ENCODE measurements at regions not wholly inside any gene's neighbourhood (a gene's known extent, or its start where the extent isn't known, plus 50 kb on each side); places are given as distances from the start of the nearest gene placed in this dataset.
"Not testable (repeated sequence)": the region's sequence is repeated elsewhere in the genome, so short reads cannot be mapped to it uniquely, and the experiment has no call there.

DNA sequence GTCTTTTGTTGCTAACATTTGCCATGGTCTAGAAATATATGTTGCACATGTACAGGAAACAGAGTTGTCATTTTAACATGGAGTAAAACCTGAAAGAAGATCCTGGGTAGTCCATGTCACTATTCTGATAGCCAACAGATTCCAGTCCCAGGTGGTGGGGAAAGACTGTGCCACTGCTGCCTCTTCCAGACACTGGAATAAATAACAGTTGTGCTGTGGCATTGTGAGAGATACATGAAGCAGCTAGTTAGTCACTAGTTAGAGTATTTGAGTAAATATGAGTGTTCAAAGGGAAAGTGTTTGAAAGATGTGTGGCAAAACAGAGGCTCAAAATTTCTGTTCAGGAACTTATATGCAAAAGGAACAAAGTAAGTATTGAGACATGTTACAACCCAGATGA is 1408.3 kb downstream of the EFNA5 start:
- no peaks in the 10 kb centered on the region for H3K36me3 Mint-ChIP-seq
- Histone ChIP-seq H3K36me3 (ENCODE audit: control insufficient read depth, insufficient read depth, low read length) (no peaks in the 10 kb centered on the region), H3K4me3 (ENCODE audit: low read length) (no peak overlapping the region), H3K4me1 (ENCODE audit: control insufficient read depth, insufficient read depth, low read length) (no peaks in the 10 kb centered on the region), H3K9me3 (ENCODE audit: control insufficient read depth, insufficient read depth, low read length) (no peaks in the 10 kb centered on the region), H3K27me3 (ENCODE audit: control insufficient read depth, insufficient read depth, low read length) (no peaks in the 10 kb centered on the region), H3K27ac (ENCODE audit: low read length) (no peak overlapping the region)
- no peak overlapping the region for H3K4me3 Mint-ChIP-seq
- ATAC-seq (no peak), DNase-seq (no peak)
- H3K27me3 Mint-ChIP-seq (ENCODE audit: low read depth in 2 of 2): no peaks in the 10 kb centered on the region
- H3K4me1 Mint-ChIP-seq: no peaks in the 10 kb centered on the region
- intact Hi-C loops (cut with micrococcal nuclease): loop anchor here (10.0 kb wide), 1 partner anchor 1412 kb away; the partner anchor contains the start of gene EFNA5
- H3K9me3 Mint-ChIP-seq: peaks cover 0 to 8% of the 10 kb centered on the region in 2 donors
- no peak overlapping the region for H3K27ac Mint-ChIP-seq
- TF ChIP-seq, protein P1, sequence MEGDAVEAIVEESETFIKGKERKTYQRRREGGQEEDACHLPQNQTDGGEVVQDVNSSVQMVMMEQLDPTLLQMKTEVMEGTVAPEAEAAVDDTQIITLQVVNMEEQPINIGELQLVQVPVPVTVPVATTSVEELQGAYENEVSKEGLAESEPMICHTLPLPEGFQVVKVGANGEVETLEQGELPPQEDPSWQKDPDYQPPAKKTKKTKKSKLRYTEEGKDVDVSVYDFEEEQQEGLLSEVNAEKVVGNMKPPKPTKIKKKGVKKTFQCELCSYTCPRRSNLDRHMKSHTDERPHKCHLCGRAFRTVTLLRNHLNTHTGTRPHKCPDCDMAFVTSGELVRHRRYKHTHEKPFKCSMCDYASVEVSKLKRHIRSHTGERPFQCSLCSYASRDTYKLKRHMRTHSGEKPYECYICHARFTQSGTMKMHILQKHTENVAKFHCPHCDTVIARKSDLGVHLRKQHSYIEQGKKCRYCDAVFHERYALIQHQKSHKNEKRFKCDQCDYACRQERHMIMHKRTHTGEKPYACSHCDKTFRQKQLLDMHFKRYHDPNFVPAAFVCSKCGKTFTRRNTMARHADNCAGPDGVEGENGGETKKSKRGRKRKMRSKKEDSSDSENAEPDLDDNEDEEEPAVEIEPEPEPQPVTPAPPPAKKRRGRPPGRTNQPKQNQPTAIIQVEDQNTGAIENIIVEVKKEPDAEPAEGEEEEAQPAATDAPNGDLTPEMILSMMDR (IDR thresholded peaks at IDR 0.05): no peak

DNA sequence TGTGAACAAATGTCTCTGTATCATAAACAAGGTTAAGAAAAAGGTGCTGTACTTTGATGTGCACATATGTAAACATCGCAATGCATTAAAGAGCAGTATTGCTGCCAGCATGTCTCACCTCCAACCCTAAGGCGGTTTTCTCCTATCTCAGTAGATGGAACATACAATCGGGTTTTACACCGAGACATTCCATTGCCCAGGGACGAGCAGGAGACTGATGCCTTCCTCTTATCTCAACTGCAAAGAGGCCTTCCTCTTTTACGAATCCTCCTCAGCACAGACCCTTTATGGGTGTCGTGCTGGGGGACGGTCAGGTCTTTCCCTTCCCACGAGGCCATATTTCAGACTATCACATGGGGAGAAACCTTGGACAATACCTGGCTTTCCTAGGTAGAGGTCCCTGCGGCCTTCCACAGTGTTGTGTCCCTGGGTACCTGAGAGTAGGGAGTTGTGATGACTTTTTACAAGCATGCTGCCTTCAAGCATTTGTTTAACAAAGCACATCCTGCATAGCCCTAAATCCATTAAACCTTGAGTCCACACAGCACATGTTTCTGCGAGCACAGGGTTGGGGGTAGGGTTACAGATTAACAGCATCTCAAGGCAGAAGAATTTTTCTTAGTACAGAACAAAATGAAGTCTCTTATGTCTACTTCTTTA is 1411.2 kb downstream of the EFNA5 start:
- H3K36me3 Mint-ChIP-seq; H3K4me3 Mint-ChIP-seq; H3K4me1 ChIP-seq (ENCODE audit: control insufficient read depth, insufficient read depth, low read length); H3K4me1 Mint-ChIP-seq; H3K9me3 Mint-ChIP-seq; H3K36me3 ChIP-seq (ENCODE audit: control insufficient read depth, insufficient read depth, low read length); H3K27me3 Mint-ChIP-seq (ENCODE audit: low read depth in 2 of 2); H3K27ac Mint-ChIP-seq; H3K27ac ChIP-seq (ENCODE audit: low read length); ATAC-seq; H3K27me3 ChIP-seq (ENCODE audit: control insufficient read depth, insufficient read depth, low read length); H3K4me3 ChIP-seq (ENCODE audit: low read length); DNase-seq; H3K9me3 ChIP-seq (ENCODE audit: control insufficient read depth, insufficient read depth, low read length): not testable (repeated sequence)
- intact Hi-C loops (cut with micrococcal nuclease): loop anchor here (10.0 kb wide), 1 partner anchor 1415 kb away; the partner anchor contains the start of gene EFNA5
- WGBS (ENCODE audit: insufficient coverage): 79% methylated on average over 10 of the region's 11 CpGs

DNA sequence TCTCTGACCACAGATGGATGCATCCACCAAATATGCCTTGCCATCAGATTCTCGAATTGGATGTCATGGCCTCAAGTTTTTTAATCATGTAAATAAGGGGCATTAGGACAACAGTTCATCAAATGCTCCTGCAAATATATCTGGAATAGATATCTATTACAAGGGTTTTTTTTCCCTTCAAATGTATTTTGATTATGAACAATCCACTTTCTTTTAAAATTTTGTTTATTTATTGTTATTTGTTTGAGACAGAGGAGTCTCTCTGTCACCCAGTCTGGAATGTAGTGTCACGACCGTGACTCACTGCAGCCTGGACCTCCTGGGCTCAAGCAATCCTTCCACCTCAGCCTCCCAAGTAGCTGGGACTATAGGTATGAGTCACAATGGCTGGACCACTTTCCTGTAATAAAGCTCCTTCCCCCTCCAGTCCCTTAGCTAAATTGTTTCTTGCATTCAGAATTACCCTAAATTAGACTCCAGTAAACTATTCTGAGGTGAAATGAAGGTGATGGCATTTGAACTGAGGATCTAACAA is 1412.1 kb downstream of the EFNA5 start:
- H3K4me1 Mint-ChIP-seq: no peaks in the 10 kb centered on the region
- H3K4me3 ChIP-seq (ENCODE audit: low read length): no peak overlapping the region
- H3K36me3 Mint-ChIP-seq: no peaks in the 10 kb centered on the region
- no peak for DNase-seq
- H3K4me1 ChIP-seq (ENCODE audit: control insufficient read depth, insufficient read depth, low read length): no peaks in the 10 kb centered on the region
- no peaks in the 10 kb centered on the region for H3K36me3 ChIP-seq (ENCODE audit: control insufficient read depth, insufficient read depth, low read length)
- WGBS (ENCODE audit: insufficient coverage): 100% methylated on average over 3 of the region's 3 CpGs
- no peak overlapping the region for H3K27ac Mint-ChIP-seq
- H3K4me3 Mint-ChIP-seq: no peak overlapping the region
- no peaks in the 10 kb centered on the region for H3K9me3 ChIP-seq (ENCODE audit: control insufficient read depth, insufficient read depth, low read length)
- no peak for ATAC-seq
- peaks cover 4 to 6% of the 10 kb centered on the region in 2 donors for H3K9me3 Mint-ChIP-seq
- no peaks in the 10 kb centered on the region for H3K27me3 ChIP-seq (ENCODE audit: control insufficient read depth, insufficient read depth, low read length)
- TF ChIP-seq, protein P1 (IDR thresholded peaks at IDR 0.05): no peak
- no peaks in the 10 kb centered on the region for H3K27me3 Mint-ChIP-seq (ENCODE audit: low read depth in 2 of 2)
- H3K27ac ChIP-seq (ENCODE audit: low read length): no peak overlapping the region
- intact Hi-C loops (cut with micrococcal nuclease): no loop called here

DNA sequence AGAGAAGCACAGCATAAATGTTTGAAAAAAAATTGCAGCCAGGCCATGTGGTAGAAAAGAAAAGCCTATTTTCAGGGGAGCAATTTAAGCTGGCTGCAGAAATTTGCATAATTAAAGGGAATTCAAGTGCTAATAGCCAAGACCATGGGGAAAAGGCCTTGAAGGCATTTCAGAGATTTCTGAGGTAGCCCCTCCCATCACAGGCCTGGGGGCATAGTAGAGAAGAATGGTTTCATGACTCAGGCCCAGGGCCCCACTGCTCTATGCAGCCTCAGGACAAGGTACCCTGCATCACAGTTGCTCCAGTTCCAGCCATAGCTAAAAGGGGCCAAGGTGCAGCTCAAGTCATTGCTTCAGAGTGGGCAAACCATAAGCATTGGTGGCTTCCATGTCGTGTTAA is 1416.0 kb downstream of the EFNA5 start:
- Mint-ChIP-seq H3K4me1 (no peaks in the 10 kb centered on the region), H3K27ac (no peak overlapping the region), H3K36me3 (no peaks in the 10 kb centered on the region), H3K4me3 (no peak overlapping the region), H3K27me3 (ENCODE audit: low read depth in 2 of 2) (no peaks in the 10 kb centered on the region), H3K9me3 (peaks cover 4 to 6% of the 10 kb centered on the region in 2 donors)
- Histone ChIP-seq H3K27ac (ENCODE audit: low read length) (no peak overlapping the region), H3K27me3 (ENCODE audit: control insufficient read depth, insufficient read depth, low read length) (no peaks in the 10 kb centered on the region), H3K9me3 (ENCODE audit: control insufficient read depth, insufficient read depth, low read length) (no peaks in the 10 kb centered on the region), H3K36me3 (ENCODE audit: control insufficient read depth, insufficient read depth, low read length) (no peaks in the 10 kb centered on the region), H3K4me1 (ENCODE audit: control insufficient read depth, insufficient read depth, low read length) (no peaks in the 10 kb centered on the region), H3K4me3 (ENCODE audit: low read length) (no peak overlapping the region)
- ATAC-seq (no peak), DNase-seq (no peak)
- WGBS (ENCODE audit: insufficient coverage): 70% methylated on average over 1 of the region's 1 CpG
- intact Hi-C loops (cut with micrococcal nuclease): no loop called here
- TF ChIP-seq, protein P1 (IDR thresholded peaks at IDR 0.05): no peak

DNA sequence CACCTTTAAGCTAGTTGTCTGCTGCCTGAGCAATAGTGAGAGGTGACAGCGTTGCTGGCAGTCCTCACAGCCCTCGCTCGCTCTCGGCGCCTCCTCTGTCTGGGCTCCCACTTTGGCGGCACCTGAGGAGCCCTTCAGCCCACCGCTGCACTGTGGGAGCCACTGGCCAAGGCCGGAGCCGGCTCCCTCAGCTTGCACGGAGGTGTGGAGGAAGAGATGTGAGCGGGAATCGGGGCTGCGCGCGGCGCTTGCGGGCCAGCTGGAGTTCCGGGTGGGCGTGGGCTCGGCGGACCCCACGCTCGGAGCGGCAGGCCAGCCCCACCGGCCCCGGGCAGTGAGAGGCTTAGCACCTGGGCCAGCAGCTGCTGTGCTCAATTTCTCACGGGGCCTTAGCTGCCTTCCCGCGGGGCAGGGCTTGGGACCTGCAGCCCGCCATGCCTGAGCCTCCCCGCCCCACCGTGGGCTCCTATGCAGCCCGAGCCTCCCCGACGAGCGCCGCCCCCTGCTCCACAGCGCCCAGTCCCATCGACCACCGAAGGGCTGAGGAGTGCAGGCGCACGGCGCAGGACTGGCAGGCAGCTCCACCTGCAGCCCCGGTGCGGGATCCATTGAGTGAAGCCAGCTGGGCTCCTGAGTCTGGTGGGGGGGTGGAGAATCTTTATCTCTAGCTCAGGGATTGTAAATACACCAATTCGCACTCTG is 1424.5 kb downstream of the EFNA5 start:
- ATAC-seq; H3K4me1 ChIP-seq (ENCODE audit: control insufficient read depth, insufficient read depth, low read length); H3K27me3 ChIP-seq (ENCODE audit: control insufficient read depth, insufficient read depth, low read length); H3K27ac ChIP-seq (ENCODE audit: low read length); H3K36me3 ChIP-seq (ENCODE audit: control insufficient read depth, insufficient read depth, low read length); H3K4me3 ChIP-seq (ENCODE audit: low read length); DNase-seq; H3K4me3 Mint-ChIP-seq; H3K27me3 Mint-ChIP-seq (ENCODE audit: low read depth in 2 of 2); intact Hi-C loops (cut with micrococcal nuclease); H3K4me1 Mint-ChIP-seq; H3K27ac Mint-ChIP-seq; H3K9me3 ChIP-seq (ENCODE audit: control insufficient read depth, insufficient read depth, low read length); H3K36me3 Mint-ChIP-seq: not testable (repeated sequence)
- peaks cover 3 to 14% of the 10 kb centered on the region in 2 donors for H3K9me3 Mint-ChIP-seq
- WGBS (ENCODE audit: insufficient coverage): 95% methylated on average over 46 of the region's 46 CpGs

Measured in natural killer cell (primary cell).